HG03175 (cell line): ENCODE measurements at regions not wholly inside any gene's neighbourhood (a gene's known extent, or its start where the extent isn't known, plus 50 kb on each side); places are given as distances from the start of the nearest gene placed in this dataset.
"Not testable (repeated sequence)": the region's sequence is repeated elsewhere in the genome, so short reads cannot be mapped to it uniquely, and the experiment has no call there.

Experiments
- ATAC-seq: cut with Tn5 transposase; IDR thresholded peaks from one replicate; pipeline ENCODE4 v1.9.1; 2021; ENCODE audit warnings: mild to moderate bottlenecking, moderate library complexity; ENCODE audit not compliant: unreplicated experiment

GRCh38 chr4:183814461-183814860 is 90.6 kb upstream of the STOX2 start:
- ATAC-seq = no peak

GRCh38 chr4:183816077-183816476 is 89.0 kb upstream of the STOX2 start:
- ATAC-seq = no peak

- ATAC-seq = no peak
Observed at GRCh38 chr4:183816882-183817509, 88.1 kb upstream of the STOX2 start.

- not testable (repeated sequence) for ATAC-seq
Observed at GRCh38 chr4:183818591-183818990, 86.5 kb upstream of the STOX2 start.

- ATAC-seq = no peak
Observed at GRCh38 chr4:183821076-183821853, 83.8 kb upstream of the STOX2 start.

GRCh38 chr4:183823434-183823833 is 81.7 kb upstream of the STOX2 start:
- no peak for ATAC-seq

- ATAC-seq = no peak
Observed at GRCh38 chr4:183825346-183825745, 79.8 kb upstream of the STOX2 start.

GRCh38 chr4:183826461-183826860 is 78.6 kb upstream of the STOX2 start:
- ATAC-seq = no peak

GRCh38 chr4:183828125-183828524 is 77.0 kb upstream of the STOX2 start:
- ATAC-seq = no peak

- no peak for ATAC-seq
Observed at GRCh38 chr4:183828839-183829238, 76.3 kb upstream of the STOX2 start.

GRCh38 chr4:183830438-183830985 is 74.6 kb upstream of the STOX2 start:
- ATAC-seq = no peak

GRCh38 chr4:183831026-183831446 is 74.1 kb upstream of the STOX2 start:
- ATAC-seq = no peak

GRCh38 chr4:183831683-183832082 is 73.4 kb upstream of the STOX2 start:
- ATAC-seq = no peak

- ATAC-seq = no peak
Observed at GRCh38 chr4:183832776-183833450, 72.2 kb upstream of the STOX2 start.

- ATAC-seq = no peak
Observed at GRCh38 chr4:183834252-183834651, 70.9 kb upstream of the STOX2 start.

GRCh38 chr4:183837222-183837621 is 67.9 kb upstream of the STOX2 start:
- no peak for ATAC-seq

GRCh38 chr4:183838987-183839712 is 66.0 kb upstream of the STOX2 start:
- no peak for ATAC-seq

GRCh38 chr4:183840311-183840710 is 64.8 kb upstream of the STOX2 start:
- ATAC-seq = peak; percentile 85

GRCh38 chr4:183841001-183841400 is 64.1 kb upstream of the STOX2 start:
- ATAC-seq = no peak

GRCh38 chr4:183842129-183842528 is 63.0 kb upstream of the STOX2 start:
- ATAC-seq = no peak

GRCh38 chr4:183843248-183843671 is 61.8 kb upstream of the STOX2 start:
- no peak for ATAC-seq
